ENCODE measurements at regions not wholly inside any gene's neighbourhood (a gene's known extent, or its start where the extent isn't known, plus 50 kb on each side); places are given as distances from the start of the nearest gene placed in this dataset.

DNA sequence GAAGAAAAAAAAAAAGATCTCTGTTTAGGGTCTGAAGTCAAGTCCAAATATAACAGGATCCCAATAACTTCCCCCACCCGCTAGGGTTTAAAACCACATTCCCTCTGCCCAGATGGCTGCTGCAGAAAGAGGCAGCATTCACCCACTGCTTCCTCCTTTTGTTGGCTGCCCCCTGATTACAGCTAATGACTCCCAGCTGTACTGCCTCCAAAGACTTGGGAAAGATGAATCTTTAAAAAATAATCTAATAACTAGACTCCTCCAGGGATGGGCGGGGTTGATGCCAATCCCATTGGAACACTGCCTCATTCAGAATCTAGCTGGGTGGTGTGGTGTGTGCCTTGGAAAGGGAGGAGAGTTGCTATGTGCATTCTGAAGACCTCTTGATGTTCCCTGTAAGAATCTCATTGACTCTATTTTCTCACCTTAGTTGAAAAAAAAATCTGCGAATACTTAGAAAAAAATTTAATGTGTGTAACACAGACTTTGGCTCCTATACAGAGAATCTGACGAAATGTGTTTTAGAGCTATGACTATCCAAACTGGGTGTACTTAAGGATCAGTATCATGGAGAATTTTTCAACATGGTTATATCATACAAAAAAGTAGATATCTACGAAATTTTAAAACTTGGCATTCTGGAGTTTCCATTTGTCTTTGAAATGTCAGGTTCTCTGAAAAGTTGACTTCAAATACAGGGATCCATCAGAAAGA is 174.0 kb downstream of the RNF144B start:
- DNase-seq: no peak
- H3K27ac ChIP-seq (ENCODE audit: low read length): no peak overlapping the region

DNA sequence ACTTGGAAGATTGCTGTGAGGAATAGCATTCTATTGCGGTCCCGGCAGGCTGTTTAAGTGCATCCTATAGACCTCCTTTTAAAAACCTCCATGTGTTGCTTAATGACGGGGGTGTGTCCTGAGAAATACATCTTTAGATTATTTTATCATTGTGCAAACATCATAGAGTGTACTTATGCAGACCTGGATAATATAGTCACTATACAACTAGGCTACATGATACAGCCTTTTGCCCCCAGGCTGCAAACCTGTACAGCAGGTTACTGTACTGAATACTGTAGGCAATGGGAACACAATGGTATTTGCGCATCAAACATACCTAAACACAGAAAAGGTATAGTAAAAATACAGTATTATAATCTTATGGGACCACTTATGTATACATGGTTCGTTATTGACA is 175.6 kb downstream of the RNF144B start:
- ATAC-seq (ENCODE audit: insufficient read depth, low read depth) (no peak), DNase-seq (no peak)
- no peak overlapping the region for H2AFZ ChIP-seq (ENCODE audit: low read depth, low read length)
- no peaks in the 10 kb centered on the region for H3K4me1 ChIP-seq (ENCODE audit: insufficient read depth, low read length)
- no peaks in the 10 kb centered on the region for H3K27me3 ChIP-seq (ENCODE audit: insufficient read depth, low read length, poor library complexity)
- no peaks in the 10 kb centered on the region for H3K79me2 ChIP-seq (ENCODE audit: insufficient read depth, low read length)
- H3K4me3 ChIP-seq (ENCODE audit: low read depth in 1 of 2, low read length in 2 of 2): no peak overlapping the region
- H3K36me3 ChIP-seq (ENCODE audit: insufficient read depth, low read length): no peaks in the 10 kb centered on the region
- H3K27ac ChIP-seq (ENCODE audit: low read length): no peak overlapping the region
- no peaks in the 10 kb centered on the region for H3K9me3 ChIP-seq (ENCODE audit: insufficient read depth, low read length, severe bottlenecking)
- no peak overlapping the region for H3K4me2 ChIP-seq (ENCODE audit: insufficient read depth, low read length)
- no peak overlapping the region for H3K9ac ChIP-seq (ENCODE audit: low read depth, low read length)
- no peaks in the 10 kb centered on the region for H4K20me1 ChIP-seq (ENCODE audit: insufficient read depth, low read length)
- TF ChIP-seq EZH2 (IDR thresholded peaks at IDR 0.05; ENCODE audit: borderline replicate concordance, low read depth, low read length, severe bottlenecking): no peak
- TF ChIP-seq, protein P1, sequence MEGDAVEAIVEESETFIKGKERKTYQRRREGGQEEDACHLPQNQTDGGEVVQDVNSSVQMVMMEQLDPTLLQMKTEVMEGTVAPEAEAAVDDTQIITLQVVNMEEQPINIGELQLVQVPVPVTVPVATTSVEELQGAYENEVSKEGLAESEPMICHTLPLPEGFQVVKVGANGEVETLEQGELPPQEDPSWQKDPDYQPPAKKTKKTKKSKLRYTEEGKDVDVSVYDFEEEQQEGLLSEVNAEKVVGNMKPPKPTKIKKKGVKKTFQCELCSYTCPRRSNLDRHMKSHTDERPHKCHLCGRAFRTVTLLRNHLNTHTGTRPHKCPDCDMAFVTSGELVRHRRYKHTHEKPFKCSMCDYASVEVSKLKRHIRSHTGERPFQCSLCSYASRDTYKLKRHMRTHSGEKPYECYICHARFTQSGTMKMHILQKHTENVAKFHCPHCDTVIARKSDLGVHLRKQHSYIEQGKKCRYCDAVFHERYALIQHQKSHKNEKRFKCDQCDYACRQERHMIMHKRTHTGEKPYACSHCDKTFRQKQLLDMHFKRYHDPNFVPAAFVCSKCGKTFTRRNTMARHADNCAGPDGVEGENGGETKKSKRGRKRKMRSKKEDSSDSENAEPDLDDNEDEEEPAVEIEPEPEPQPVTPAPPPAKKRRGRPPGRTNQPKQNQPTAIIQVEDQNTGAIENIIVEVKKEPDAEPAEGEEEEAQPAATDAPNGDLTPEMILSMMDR (IDR thresholded peaks at IDR 0.05; ENCODE audit: borderline replicate concordance, extremely low read depth, low read length, poor library complexity, severe bottlenecking): no peak

More for the DNA sequence above, 174.0 kb downstream of the RNF144B start:
- TF ChIP-seq EZH2 (IDR thresholded peaks at IDR 0.05; ENCODE audit: borderline replicate concordance, low read depth, low read length, severe bottlenecking): no peak
- TF ChIP-seq, protein P1 (IDR thresholded peaks at IDR 0.05; ENCODE audit: borderline replicate concordance, extremely low read depth, low read length, poor library complexity, severe bottlenecking): no peak
- no peak overlapping the region for H3K4me3 ChIP-seq (ENCODE audit: low read depth in 1 of 2, low read length in 2 of 2)
- no peaks in the 10 kb centered on the region for H3K27me3 ChIP-seq (ENCODE audit: insufficient read depth, low read length, poor library complexity)
- no peak overlapping the region for H3K9ac ChIP-seq (ENCODE audit: low read depth, low read length)
- H3K4me1 ChIP-seq (ENCODE audit: insufficient read depth, low read length): no peaks in the 10 kb centered on the region
- no peak overlapping the region for H2AFZ ChIP-seq (ENCODE audit: low read depth, low read length)
- no peak for ATAC-seq (ENCODE audit: insufficient read depth, low read depth)
- no peak overlapping the region for H3K4me2 ChIP-seq (ENCODE audit: insufficient read depth, low read length)
- H3K79me2 ChIP-seq (ENCODE audit: insufficient read depth, low read length): no peaks in the 10 kb centered on the region
- H3K9me3 ChIP-seq (ENCODE audit: insufficient read depth, low read length, severe bottlenecking): no peaks in the 10 kb centered on the region
- no peaks in the 10 kb centered on the region for H4K20me1 ChIP-seq (ENCODE audit: insufficient read depth, low read length)
- no peaks in the 10 kb centered on the region for H3K36me3 ChIP-seq (ENCODE audit: insufficient read depth, low read length)

GRCh38 chr6:18564775-18565174 is 177.6 kb downstream of the RNF144B start:
- DNase-seq (no peak), ATAC-seq (ENCODE audit: insufficient read depth, low read depth) (no peak)
- Histone ChIP-seq H3K27me3 (ENCODE audit: insufficient read depth, low read length, poor library complexity) (no peaks in the 10 kb centered on the region), H3K9me3 (ENCODE audit: insufficient read depth, low read length, severe bottlenecking) (no peaks in the 10 kb centered on the region), H3K27ac (ENCODE audit: low read length) (no peak overlapping the region), H3K4me1 (ENCODE audit: insufficient read depth, low read length) (no peaks in the 10 kb centered on the region), H4K20me1 (ENCODE audit: insufficient read depth, low read length) (no peaks in the 10 kb centered on the region), H3K79me2 (ENCODE audit: insufficient read depth, low read length) (no peaks in the 10 kb centered on the region), H3K4me2 (ENCODE audit: insufficient read depth, low read length) (no peak overlapping the region), H3K36me3 (ENCODE audit: insufficient read depth, low read length) (no peaks in the 10 kb centered on the region), H2AFZ (ENCODE audit: low read depth, low read length) (no peak overlapping the region), H3K9ac (ENCODE audit: low read depth, low read length) (no peak overlapping the region), H3K4me3 (ENCODE audit: low read depth in 1 of 2, low read length in 2 of 2) (no peak overlapping the region)
- no peak for TF ChIP-seq EZH2 (IDR thresholded peaks at IDR 0.05; ENCODE audit: borderline replicate concordance, low read depth, low read length, severe bottlenecking)
- TF ChIP-seq, protein P1 (IDR thresholded peaks at IDR 0.05; ENCODE audit: borderline replicate concordance, extremely low read depth, low read length, poor library complexity, severe bottlenecking): no peak
